Osteocyte (in vitro differentiated cells): ENCODE measurements at regions not wholly inside any gene's neighbourhood (a gene's known extent, or its start where the extent isn't known, plus 50 kb on each side); places are given as distances from the start of the nearest gene placed in this dataset.
"Not testable (repeated sequence)": the region's sequence is repeated elsewhere in the genome, so short reads cannot be mapped to it uniquely, and the experiment has no call there.

ENCODE experiments used
- DNase-seq: peaks from one replicate; pipeline ENCODE4 v3.0.0; 2021; ENCODE audit warnings: mixed read lengths; ENCODE audit not compliant: unreplicated experiment; ENCODE audit errors: extremely low spot score
- H3K27ac Mint-ChIP-seq: one replicate; pipeline ENCODE4 v1.8.0; 2021; ENCODE audit warnings: mild to moderate bottlenecking, mixed read lengths; ENCODE audit not compliant: unreplicated experiment
- H3K27me3 Mint-ChIP-seq: one replicate; pipeline ENCODE4 v1.8.0; 2021; ENCODE audit warnings: mixed read lengths; ENCODE audit not compliant: unreplicated experiment
- H3K36me3 Mint-ChIP-seq: one replicate; pipeline ENCODE4 v1.8.0; 2021; ENCODE audit warnings: mixed read lengths; ENCODE audit not compliant: unreplicated experiment
- H3K4me1 Mint-ChIP-seq: one replicate; pipeline ENCODE4 v1.8.0; 2021; ENCODE audit warnings: mixed read lengths; ENCODE audit not compliant: unreplicated experiment
- H3K4me3 Mint-ChIP-seq: one replicate; pipeline ENCODE4 v1.8.0; 2021; ENCODE audit warnings: mild to moderate bottlenecking, moderate library complexity, mixed read lengths; ENCODE audit not compliant: unreplicated experiment
- H3K9me3 Mint-ChIP-seq: one replicate; pipeline ENCODE4 v1.8.0; 2021; ENCODE audit warnings: mixed read lengths; ENCODE audit not compliant: unreplicated experiment
- TF ChIP-seq, protein P1 (sequence below): fragments of 200-600 bp; sonication (generic); IDR thresholded peaks from 2 replicates; pipeline ENCODE4 v1.5.0; 2021; ENCODE audit warnings: antibody characterized with exemption, mild to moderate bottlenecking, moderate library complexity

DNA sequence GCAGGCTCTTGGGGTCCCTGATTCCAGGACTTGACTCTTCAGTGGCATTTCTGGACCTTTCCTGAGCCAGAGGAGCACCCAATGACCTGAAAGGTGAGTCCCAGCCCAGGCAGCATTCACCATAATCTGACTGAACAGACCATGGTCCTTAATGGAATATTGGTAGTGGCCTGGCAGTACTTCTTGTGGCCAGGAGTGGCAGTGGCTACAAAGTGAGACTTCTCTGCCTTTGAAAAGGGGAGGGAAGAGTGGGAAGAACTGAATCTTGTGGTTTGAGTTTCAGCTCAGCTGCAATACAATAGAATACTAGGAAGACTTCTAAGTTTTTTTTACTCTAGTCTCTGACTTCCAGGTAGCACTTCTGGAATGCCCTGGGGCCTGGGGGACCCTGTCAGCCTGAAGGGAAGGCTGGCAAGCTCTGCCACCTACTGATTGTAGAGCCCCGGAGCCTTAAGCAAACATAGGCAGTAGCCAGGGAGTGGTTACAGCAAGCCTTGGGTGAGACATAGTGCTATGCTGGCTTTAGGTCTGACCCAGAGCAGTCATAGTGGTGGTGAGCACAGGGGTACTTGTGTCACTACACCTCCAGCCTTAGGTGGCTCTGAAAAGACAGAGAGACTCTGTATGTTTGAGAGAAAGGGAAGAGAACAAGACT lies 674.2 kb upstream of the MANEA start:
- TF ChIP-seq, protein P1, sequence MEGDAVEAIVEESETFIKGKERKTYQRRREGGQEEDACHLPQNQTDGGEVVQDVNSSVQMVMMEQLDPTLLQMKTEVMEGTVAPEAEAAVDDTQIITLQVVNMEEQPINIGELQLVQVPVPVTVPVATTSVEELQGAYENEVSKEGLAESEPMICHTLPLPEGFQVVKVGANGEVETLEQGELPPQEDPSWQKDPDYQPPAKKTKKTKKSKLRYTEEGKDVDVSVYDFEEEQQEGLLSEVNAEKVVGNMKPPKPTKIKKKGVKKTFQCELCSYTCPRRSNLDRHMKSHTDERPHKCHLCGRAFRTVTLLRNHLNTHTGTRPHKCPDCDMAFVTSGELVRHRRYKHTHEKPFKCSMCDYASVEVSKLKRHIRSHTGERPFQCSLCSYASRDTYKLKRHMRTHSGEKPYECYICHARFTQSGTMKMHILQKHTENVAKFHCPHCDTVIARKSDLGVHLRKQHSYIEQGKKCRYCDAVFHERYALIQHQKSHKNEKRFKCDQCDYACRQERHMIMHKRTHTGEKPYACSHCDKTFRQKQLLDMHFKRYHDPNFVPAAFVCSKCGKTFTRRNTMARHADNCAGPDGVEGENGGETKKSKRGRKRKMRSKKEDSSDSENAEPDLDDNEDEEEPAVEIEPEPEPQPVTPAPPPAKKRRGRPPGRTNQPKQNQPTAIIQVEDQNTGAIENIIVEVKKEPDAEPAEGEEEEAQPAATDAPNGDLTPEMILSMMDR = no peak
- H3K27me3 Mint-ChIP-seq = peaks cover 29% of the 10 kb centered on the region
- DNase-seq = no peak

DNA sequence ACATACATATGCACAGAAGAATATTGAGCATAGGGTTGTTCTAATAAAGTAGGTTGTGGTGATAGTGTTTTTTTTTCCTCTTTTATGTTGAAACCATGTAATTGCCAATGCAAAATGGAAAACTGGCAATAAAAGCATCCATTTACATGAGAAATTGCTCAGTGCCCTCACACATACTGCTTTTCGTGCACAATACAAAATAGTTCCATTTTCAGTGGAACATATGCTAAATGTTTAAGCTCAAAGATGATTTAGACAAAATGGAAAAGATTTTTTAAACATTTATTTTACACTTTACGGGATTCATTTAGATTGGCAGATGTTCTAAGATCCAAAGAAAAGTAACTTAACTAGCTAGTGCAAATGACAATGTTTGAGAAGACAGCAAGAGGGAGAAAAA lies 678.1 kb upstream of the MANEA start:
- Mint-ChIP-seq H3K4me3 (no peak overlapping the region), H3K36me3 (no peaks in the 10 kb centered on the region), H3K4me1 (peaks cover 3% of the 10 kb centered on the region), H3K27me3 (peaks cover 7% of the 10 kb centered on the region), H3K9me3 (no peaks in the 10 kb centered on the region), H3K27ac (no peak overlapping the region)
- TF ChIP-seq, protein P1 = no peak
- no peak for DNase-seq

More for the DNA sequence above, 674.2 kb upstream of the MANEA start:
- H3K9me3 Mint-ChIP-seq = no peaks in the 10 kb centered on the region
- H3K36me3 Mint-ChIP-seq = no peaks in the 10 kb centered on the region
- no peak overlapping the region for H3K4me3 Mint-ChIP-seq
- H3K27ac Mint-ChIP-seq = no peak overlapping the region
- no peaks in the 10 kb centered on the region for H3K4me1 Mint-ChIP-seq

DNA sequence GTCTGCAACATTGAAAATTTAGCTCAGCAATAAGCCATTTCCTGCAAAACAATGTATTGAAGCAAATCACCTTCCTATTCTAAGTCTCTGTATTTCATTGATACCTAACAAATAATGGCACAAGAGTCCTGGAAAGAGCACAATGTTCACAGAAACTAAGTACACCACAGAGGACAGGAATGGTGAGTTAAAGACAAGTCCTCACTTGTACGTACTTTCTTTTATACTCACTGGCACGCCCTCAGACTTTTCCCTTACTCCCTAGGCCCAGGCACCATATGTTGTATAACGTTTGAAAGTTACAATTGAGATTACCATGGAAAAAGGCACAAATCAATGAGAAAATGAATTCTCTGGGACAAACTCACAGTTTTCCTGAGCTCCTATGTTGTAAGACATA lies 683.0 kb upstream of the MANEA start:
- no peak overlapping the region for H3K27ac Mint-ChIP-seq
- peaks cover 24% of the 10 kb centered on the region for H3K4me1 Mint-ChIP-seq
- H3K9me3 Mint-ChIP-seq = no peaks in the 10 kb centered on the region
- H3K36me3 Mint-ChIP-seq = no peaks in the 10 kb centered on the region
- H3K27me3 Mint-ChIP-seq = no peaks in the 10 kb centered on the region
- no peak overlapping the region for H3K4me3 Mint-ChIP-seq
- no peak for DNase-seq
- TF ChIP-seq, protein P1 = no peak

DNA sequence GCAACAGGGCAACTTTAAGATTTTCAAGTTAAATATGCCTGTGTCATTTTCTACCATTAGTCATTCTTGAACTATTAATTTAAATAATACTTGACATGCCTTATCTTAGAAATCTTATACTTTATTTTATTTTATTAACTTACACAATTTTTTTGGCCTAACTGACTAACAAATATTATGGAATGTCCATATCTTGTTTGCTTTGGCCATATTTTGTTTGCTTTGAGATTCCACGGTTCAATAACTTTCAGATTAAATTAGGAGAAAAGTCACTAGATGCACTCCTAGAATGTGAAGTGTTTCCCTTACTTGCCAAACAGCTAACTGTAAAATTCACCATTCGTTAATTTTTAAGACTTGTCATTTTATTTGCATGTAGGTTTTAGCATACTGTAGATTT lies 684.0 kb upstream of the MANEA start:
- H3K9me3 Mint-ChIP-seq = no peaks in the 10 kb centered on the region
- TF ChIP-seq, protein P1 = no peak
- H3K4me1 Mint-ChIP-seq = peaks cover 24% of the 10 kb centered on the region
- no peak overlapping the region for H3K4me3 Mint-ChIP-seq
- no peaks in the 10 kb centered on the region for H3K27me3 Mint-ChIP-seq
- no peaks in the 10 kb centered on the region for H3K36me3 Mint-ChIP-seq
- no peak for DNase-seq
- no peak overlapping the region for H3K27ac Mint-ChIP-seq

DNA sequence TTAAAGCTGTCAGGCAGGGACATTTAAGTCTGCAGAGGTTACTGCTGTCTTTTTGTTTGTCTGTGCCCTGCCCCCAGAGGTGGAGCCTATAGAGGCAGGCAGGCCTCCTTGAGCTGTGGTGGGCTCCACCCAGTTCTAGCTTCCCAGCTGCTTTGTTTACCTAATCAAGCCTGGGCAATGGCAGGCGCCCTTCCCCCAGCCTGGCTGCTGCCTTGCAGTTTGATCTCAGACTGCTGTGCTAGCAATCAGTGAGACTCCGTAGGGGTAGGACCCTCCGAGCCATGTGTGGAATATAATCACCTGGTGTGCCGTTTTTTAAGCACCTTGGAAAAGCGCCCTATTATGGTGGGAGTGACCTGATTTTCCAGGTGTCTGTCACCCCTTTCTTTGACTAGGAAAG lies 703.5 kb upstream of the MANEA start:
- DNase-seq, H3K4me1 Mint-ChIP-seq, H3K9me3 Mint-ChIP-seq, H3K36me3 Mint-ChIP-seq, H3K27me3 Mint-ChIP-seq, H3K4me3 Mint-ChIP-seq, H3K27ac Mint-ChIP-seq: not testable (repeated sequence)

DNA sequence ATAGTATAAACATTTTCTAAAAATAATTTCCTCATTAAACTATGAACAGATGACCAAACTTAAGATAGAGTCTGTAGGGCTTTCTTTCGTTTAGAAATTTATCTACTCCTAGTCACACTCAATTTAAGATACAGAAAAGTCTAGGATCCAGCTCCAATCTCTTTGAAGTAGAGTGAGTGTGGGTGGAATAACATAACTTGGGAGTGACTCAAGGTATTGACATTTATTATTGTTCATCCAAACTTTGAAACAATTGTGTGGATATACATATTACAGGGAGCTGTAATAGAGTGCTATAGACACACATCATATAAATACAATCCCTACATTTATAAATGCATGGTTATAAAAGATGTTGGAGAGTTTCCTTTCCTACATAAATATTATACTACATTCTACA lies 715.2 kb upstream of the MANEA start:
- DNase-seq = no peak

More for the DNA sequence above, 715.2 kb upstream of the MANEA start:
- H3K27ac Mint-ChIP-seq = no peak overlapping the region
- H3K27me3 Mint-ChIP-seq = no peaks in the 10 kb centered on the region
- TF ChIP-seq, protein P1 = no peak
- no peaks in the 10 kb centered on the region for H3K9me3 Mint-ChIP-seq
- no peaks in the 10 kb centered on the region for H3K36me3 Mint-ChIP-seq
- H3K4me1 Mint-ChIP-seq = no peaks in the 10 kb centered on the region
- H3K4me3 Mint-ChIP-seq = no peak overlapping the region
